Anterior cingulate cortex (tissue), 58 donors: ENCODE measurements at regions not wholly inside any gene's neighbourhood (a gene's known extent, or its start where the extent isn't known, plus 50 kb on each side); places are given as distances from the start of the nearest gene placed in this dataset.

ENCODE experiments used
- DNase-seq, 58 donors: peaks; one replicate each; lab custom pipeline; 2025; lab: John Stamatoyannopoulos, UW

DNA sequence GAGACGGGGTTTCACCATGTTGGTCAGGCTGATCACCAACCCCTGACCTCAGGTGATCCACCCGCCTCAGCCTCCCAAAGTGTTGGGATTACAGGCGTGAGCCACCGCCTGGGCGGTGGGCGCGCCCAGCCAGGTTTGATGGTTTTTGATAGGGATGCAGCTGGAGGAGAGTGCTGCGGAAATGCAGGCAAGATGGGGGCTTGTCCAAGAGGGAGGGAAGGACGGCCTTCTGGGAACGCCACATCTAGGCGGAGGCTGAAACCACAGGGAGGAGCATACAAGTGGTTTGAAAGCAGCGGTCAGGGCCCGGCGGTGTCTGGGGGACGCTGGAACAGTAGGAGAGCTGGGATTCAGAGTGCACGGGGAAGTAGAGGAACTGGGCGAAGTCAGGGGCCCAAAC is 134.6 kb downstream of the VRK1 start:
- no peak for DNase-seq

DNA sequence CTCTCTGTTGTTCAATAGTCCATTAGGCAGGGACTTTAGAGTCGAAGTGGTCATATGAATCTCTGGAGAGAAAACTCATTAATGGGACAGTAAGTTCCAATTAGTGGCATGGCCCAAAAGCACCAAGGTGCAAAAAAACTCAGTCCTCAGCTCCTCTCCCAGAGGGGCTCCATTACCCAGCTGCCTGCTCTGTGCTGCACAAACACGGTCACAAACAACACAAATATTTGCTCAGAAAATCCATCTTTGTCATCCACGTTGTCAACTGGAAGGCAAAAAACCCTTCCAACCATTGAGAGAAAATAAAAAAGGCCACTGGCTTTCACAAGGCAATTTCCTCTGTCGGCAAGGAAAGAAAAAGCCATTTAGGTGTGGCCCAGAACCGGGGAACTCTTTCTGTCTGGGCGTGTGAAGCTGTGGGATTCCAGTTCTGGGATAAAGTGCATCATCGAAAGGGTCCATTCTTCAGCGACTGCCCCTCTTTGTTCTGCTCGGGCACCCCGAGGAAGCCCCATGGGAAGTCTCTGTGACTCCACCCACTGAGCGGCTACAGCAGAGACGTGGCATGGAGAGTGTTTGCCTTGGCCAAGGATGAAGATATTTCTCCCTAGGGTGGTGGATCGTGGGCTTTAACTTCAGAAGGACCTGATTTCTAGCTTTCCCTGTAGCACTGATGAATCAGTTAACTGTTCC is 137.6 kb downstream of the VRK1 start:
- DNase-seq: no peak

DNA sequence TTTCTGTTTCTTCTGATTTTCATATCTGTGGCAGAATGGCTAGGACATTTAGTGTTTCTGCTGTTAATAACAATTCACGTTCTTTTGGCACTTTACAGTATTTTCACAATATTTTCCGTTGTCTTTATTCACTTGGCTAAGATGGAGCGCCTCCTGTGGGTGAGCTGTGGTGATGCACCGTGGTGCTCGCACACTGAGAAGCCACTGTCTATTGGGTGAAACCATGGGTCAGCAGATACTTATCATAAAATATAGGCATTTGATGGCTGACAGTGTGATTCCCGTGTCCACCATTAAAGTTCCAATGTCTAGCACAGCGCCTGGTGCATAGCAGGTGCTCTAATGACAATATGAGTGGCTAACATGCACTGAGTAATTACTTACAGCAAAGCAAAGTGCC is 141.8 kb downstream of the VRK1 start:
- DNase-seq: no peak

DNA sequence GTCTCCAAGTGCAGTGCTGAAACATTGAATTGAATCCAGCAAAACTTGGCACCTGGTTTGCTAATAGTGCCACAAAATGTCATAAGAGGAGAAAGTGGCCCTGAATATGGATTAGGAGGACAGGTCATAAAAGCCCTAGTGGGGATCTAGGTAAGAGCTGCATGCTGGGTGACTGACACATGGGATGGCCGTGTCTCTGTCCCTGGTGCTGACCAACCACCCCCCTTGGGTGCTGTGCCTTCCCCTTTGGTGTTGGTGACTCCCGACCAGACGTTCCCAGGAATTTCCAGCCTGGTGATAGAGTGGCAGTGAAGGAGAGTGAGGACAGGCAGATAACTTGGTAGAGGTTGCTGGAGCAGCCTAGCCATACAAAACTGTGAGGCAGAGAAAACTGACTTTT is 142.8 kb downstream of the VRK1 start:
- DNase-seq: no peak

DNA sequence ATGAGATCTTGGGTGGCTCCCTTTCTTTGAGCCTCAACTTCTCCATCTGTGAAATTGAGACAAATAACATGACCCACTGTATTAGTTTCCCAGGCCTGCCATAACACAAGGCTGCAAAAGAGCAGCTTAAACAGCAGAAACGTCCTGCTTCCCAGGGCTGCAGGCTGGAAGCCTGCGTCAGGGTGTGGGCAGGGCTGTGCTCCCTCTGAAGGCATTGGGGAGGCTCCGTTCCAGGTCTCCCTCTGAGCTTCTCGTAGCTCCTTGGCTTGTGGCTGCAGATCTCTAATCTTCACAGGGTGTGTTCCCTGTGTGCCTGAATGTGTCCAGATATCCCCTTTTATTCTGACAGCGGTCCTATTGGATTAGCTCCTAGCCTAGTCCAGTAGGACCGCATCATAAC is 147.1 kb downstream of the VRK1 start:
- no peak for DNase-seq

DNA sequence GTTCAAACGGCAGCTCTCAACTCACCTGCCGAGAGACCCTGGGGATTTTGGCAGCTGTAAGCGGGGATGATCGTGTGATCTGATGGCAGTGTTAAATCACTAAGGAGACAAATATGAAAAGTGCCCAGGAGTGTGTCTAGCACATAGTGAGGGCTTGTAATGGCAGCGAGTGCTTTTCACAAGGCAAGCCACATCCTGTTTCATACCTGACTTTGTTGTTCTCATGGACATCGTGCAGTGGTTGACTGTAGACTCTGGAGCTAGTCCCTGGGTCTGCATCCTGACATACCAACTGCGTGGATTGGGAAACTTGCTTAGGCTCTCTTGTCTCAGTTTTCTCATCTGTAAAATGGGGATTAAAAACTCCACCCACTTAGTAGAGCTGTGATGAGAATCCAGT is 148.5 kb downstream of the VRK1 start:
- DNase-seq: no peak

DNA sequence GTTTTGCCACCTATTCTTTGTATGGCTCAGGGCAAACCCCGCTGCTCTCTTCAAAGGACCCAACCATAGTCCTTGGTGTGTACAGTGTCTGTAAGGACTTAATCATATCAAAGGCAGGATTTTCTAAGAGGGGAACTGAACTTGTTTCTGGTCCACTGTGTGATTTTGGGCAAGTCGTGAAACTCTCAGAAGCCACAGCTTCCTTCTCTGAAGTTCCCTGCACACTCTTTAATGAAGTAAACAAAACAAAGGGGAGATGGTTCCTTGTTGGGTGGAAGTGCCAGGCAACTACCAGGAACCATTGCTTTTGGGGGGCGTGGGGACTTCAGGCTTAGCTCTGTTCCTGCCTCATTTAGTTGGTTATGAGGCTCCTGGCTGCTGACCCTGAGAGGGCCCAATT is 152.4 kb downstream of the VRK1 start:
- DNase-seq: no peak

DNA sequence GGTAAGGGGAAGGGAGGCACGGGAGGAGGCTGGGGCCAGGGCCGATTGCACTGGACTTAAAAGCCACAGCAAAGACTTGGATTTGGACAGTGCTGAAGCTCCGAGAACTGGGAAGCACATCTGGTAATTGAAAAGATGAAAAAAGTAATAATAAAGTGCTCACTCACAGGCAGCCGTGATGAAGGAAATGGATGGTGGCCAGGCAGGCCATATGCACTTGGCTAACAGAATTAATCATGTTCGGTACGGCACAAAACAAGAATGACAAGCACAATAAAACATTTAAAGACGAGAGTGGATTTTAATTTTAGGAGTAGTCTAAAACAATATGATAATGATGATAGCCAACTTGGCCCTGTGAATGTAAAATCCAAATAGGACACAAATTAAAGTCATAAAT is 154.3 kb downstream of the VRK1 start:
- no peak for DNase-seq

DNA sequence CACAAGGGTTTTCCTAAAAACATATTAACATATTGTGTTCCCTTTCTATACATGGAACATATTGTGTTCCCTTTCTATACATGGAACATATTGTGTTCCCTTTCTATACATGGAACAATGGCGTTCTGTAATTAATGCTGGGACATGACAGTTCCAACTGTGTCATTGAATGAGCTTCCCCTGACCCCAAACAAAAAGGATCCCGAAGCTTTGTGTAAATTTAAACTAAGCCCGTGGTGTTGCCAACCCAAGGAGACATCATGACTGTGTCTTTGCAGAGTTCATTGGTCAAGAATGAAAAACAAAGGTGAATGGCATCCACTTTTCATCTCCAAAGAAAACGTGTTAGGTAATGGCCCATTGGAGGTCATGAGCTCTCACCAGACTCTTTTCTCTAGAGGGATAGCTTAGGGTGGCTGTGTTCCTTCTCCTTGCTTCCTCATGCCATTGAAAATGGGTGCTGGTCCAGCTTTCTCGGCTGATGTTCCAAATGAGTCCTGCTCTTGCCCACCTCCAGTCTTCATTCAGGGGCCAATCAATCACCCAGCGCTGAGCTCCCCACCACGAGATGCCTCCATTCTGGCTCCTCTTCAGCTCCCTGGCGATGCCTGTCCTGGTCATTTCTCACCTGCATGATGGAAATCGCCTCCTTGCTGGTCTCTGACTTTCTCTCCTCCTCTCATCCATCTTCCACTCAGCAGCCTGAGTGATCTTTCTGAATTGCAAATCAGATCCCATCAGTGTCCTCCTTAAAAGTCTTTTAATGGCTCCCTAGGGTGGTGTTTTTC is 156.1 kb downstream of the VRK1 start:
- DNase-seq: no peak

DNA sequence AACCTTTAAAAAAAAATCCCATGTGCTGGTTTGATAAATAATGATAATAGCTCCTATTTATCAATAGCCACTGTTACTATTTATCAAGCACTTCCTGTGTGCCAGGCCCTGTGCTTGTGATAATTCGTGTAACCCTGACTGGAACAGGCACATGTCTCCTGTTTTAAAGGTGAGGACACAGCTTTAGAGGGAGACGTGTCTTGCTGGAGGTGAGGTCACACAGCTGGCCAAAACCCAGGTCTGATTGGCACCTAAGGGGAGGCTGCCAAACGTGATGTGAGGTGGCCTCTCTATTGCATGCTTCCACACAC is 156.6 kb downstream of the VRK1 start:
- no peak for DNase-seq

DNA sequence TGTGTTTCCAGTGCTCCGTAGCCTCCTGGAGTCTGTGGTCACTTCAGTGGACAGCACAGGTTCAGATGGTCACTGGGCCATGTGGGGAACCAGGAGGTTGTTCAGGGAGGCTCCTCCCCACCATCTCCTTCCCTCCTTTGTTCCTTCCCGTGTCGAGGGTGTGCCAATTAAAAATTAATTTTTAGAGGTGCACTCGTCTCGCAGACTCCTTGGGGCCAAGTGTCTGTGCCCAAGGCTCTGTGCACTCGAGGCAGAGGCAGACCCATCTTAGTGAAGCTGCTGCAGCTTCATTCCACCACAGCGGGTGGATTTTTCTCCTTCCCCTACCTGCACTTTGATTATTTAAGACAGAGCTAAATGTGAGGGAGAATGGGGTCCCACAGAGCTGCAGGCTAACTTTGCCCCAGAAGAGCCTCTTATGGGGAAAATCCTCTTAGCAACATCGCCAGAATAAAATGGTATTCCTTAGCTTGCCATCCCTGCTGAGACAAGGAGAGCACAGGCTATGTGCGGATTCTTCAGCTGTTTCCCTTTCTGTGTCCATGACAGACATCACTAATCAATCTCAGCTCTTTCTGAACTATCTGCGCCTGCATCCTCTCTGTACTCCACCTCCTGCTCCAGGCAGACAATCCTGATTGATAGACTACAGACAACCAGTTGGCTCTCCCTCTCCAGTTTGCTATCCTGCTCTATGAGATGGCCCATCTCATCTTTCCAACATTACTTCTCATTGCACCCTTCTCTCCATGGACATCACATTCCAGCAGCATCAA is 159.5 kb downstream of the VRK1 start:
- no peak for DNase-seq

DNA sequence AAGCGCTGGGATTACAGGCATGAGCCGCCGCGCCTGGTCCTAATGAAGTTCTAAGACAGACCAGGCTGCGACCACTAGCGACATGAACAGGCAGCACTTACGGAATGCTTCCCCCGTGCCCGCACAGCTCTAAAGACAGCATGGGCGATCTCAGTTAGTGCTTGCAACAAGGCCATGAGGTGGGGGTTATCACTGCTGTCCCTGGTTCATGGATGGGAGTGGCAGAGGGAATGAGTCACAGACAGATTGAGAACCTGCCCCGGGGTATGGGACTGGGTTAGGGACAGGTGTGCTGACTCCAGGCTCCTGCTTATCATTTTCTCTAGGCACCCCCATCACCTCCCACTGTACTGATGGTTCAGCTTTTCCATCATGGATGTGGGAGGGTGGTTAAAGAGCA is 160.9 kb downstream of the VRK1 start:
- no peak for DNase-seq

DNA sequence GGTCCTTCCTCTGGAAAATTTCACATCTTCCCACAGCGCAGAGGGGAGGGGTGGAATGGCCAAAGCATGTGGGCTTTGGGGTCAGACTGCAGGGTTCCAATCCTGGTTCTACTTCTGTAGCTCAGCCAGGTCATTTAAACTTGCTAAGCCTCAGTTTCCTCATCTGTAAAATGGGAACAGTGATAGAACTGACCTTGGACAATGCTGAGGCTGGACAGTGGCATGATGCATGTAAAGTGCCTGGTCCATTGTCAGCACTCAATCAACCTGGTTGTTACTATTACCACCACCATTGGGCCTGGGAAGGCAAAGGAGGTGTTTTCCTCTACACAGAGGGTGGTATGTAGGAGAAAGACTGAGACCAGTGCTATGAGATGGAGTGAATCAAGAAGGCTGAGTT is 162.8 kb downstream of the VRK1 start:
- no peak for DNase-seq

DNA sequence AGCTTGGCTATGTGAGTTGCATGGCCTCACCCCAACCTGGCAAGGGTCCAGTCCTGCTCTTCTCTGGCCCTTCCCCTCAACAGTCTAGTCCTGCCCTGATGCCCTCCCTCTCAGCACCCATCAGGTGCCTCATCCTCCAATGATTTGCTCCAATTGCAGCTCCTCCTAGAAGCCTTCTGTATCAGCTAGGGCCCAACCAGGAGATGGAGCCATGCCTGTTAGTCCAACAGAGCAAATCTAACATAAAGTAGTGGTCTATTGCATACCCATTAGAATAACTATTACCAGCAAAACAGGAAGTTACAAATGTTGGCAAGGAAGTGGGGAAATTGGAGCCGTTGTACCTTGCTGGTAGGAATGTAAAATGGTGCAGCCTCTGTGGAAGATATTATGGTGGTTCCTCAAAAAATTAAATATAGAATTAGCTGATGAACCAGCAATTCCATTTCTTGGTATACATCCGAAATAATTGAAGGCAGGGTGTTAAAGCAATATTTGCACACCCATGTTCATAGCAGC is 163.5 kb downstream of the VRK1 start:
- no peak for DNase-seq

DNA sequence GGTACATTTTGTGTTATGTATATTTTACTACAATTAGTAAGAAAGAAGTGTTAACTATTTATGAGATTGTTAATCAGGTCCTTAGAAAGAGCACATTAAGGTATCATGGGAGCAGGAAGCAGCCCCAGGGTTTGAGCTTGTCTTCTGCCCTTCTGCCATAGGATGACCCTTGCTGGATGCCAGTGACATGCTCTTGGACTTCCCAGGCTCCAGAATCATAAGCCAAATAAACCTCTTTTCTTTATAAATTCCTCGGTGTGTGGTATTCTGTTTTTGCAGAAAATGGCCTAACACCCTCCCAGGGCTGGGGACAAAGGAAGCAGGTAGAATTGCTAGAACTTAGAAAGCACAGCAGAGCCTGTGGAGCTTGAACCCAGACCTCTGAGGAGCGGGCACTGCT is 164.7 kb downstream of the VRK1 start:
- no peak for DNase-seq

DNA sequence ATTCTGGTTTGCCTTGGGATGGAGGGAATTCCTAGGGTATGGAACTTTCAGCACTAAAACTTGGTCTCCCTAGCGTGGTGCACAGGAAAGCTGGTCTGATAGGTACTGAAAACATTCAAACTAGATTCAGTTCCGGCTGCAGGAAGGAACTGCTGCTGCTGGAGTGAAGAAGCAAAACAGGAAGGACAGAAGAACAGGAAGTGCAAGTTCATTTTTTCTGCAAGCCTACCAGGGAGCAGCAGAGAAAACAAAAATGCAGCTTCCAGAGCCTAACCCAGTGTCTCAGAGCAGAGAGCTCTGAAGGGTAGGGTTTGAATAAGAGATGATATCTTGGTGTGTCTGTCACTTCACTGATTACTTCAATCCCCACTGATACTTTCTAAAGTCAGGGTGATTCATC is 165.2 kb downstream of the VRK1 start:
- no peak for DNase-seq

DNA sequence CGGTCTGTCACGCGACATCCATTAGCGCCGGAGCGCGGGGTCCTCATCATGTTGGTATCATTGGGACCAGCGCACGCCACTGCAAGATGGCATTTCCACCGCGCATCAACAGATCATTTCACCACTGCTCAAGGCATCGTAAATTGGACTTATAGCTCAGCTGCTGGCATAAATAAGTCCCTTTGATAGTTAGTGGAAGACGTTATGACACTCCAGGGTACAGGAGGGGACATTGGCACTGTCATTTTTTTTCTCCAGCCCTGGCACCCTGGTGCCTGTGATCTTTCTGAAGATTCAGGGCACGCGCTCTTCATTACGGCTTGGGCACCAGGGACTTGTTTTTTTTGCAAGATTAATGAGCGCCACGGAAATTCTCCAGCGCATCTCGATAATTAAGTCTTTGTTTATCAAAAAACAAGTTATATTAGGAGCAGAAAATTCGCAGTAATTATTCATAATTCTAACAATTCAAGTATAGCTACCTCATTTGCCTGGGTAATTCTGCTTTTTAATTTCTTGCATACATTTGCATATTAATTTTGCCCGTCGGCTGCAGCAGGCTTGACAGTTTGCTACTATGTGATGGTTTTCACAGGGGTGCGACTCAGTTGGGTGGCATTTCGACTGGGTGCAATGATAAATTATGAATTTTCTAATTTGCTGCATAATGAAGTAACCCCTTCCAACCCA is 167.7 kb downstream of the VRK1 start:
- no peak for DNase-seq

DNA sequence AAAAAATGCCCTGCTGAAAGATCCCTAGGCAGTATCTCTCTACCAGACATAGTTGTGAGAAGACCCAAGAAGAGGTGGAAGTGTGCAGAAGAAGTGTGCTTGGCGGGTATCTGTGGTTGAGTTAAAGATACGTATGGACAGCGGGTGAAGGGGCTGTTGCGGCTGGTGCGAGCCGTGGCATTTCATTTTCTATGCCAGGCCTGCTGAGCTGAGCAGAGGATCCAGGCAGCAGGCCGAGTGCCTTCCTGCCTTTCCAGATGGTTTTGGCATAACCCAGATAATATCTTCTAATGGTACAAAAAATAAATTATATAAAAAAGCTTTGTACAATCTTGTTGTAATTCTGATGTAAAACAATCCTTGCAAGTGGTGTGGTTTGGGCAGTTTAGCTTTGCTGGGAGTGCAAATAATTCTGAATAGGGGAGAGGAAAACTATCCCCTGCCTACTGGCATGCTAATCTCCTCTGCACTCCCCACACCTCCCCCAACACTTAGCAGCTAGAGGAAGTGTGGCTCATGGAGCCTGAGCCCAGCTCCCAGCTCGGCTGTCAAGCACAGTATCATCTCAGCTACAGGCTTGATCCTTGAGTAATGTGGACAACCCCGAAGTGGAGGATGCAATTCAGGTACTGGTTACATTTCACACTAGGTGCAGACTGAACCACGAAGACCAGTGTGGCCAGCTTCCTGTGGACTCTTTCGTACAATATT is 168.9 kb downstream of the VRK1 start:
- DNase-seq: no peak

DNA sequence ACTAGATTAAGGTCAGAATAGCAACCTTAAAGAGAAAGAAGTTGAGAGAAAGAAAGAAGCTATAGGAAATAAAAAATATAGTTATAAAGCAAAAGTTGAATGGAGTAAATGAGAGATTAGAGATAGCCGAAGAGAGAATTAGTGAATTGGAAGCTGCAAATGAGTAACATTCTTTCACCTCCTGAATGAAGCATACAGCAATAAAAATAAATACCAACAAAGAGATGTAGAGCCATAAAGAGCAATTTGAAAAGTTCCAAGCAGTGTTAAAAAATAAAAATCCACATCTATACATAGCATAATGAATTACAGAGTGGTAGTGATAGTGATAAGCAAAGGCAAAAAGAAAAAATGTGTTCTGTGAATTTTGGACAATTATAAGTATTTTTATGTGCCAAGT is 177.9 kb downstream of the VRK1 start:
- no peak for DNase-seq

DNA sequence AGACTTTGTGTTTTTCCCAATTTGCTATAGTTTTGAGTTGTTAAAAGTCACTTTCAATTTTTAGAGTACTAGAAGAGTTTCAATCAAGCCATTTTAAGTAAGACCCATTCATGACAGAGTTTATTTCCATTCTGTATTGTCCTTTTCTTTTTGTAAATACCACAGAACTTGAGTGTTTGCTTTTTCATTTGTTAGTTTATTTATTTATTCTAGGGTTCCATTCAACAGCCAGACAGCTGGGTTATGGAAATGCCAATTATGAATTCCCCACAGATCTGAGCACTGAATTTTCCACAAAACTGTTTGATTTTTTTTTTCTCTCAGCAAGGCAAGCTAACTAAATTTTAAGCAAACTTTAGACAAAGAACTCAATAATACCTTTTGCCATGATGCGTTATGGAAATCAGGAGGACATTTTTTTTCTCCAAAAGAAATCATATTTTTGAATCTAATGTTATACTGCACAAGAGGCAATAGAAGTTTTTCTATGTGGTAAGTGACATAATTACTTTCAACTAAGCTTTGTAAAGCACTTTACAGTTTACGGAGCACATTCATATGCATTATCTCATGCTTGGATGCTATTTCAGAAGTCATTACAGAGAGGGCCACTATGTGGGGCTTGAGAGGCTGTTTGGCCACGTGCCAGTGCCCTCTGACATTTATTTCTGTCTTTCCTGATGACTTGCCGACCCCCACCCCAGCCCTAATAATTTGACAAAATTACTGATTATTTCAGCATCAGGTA is 181.5 kb downstream of the VRK1 start:
- DNase-seq: no peak
